ENCODE measurements at regions not wholly inside any gene's neighbourhood (a gene's known extent, or its start where the extent isn't known, plus 50 kb on each side); places are given as distances from the start of the nearest gene placed in this dataset.
A peak's percentile ranks its signal among the peaks of the same experiment; 100 is the strongest.

DNA sequence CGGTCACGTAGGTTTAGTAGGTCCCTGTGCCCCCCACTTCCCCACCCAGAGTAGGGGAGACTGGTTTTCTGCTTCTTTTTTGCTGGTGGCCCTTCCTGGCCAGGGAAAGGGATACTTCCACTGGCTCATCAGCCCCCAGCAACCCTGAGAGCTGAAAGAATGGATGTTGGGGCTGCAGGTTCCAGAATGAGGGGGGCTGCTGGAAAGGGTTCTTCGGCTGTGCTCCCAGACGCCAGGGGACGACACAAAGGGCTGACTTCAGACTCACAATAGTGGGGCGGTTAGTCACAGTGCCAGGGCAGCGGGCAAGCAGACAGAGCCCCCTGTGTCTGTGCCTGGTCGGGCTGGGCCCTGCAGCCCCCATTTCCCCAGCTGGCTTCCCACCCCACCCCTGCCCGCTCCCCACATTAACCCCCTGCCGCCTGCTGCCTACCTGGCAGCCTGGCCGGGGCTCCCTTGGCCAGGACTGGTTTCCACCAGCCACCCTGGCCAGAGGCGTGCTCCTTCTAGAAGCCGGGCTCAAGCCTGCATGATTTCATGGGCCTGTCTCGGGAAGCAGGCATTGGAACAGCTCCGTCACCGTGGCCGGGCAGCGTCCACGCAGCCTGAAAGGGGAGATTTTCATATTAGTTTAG is 79.1 kb upstream of the WNT7B start:
- Histone ChIP-seq H3K27me3 (ENCODE audit: control insufficient read depth, insufficient read depth, low read length, poor library complexity, severe bottlenecking) (peaks cover 25% of the 10 kb centered on the region), H3K36me3 (ENCODE audit: control insufficient read depth, insufficient read depth, low read length) (no peaks in the 10 kb centered on the region), H3K9me3 (ENCODE audit: control insufficient read depth, low read length) (no peaks in the 10 kb centered on the region), H3K4me1 (ENCODE audit: control insufficient read depth, insufficient read depth, low read length) (no peaks in the 10 kb centered on the region), H3K27ac (ENCODE audit: low read depth, low read length) (no peak overlapping the region), H3K9ac (ENCODE audit: extremely low read depth, low read length, poor library complexity, severe bottlenecking) (no peak overlapping the region), H3K4me3 (ENCODE audit: low read length) (no peak overlapping the region)
- TF ChIP-seq CTCF (conservative IDR thresholded peaks at IDR 0.05), result no peak
- Mint-ChIP-seq H3K36me3 (ENCODE audit: low read depth) (no peaks in the 10 kb centered on the region), H3K4me3 (no peak overlapping the region), H3K27me3 (ENCODE audit: insufficient read depth) (peaks cover 12% of the 10 kb centered on the region), H3K9me3 (no peaks in the 10 kb centered on the region), H3K27ac (no peak overlapping the region), H3K4me1 (peaks cover 7% of the 10 kb centered on the region)
- peak; percentile 38 for DNase-seq
- WGBS, 2 experiments (ENCODE audit: insufficient coverage in 1 of 2, insufficient read length in 1 of 2), result 93% methylated on average over 8 to 19 of the region's 19 CpGs

GRCh38 chr22:46056546-46057245 is 79.7 kb upstream of the WNT7B start:
- Mint-ChIP-seq H3K4me1 (peaks cover 7% of the 10 kb centered on the region), H3K4me3 (no peak overlapping the region), H3K27me3 (ENCODE audit: insufficient read depth) (peaks cover 12% of the 10 kb centered on the region), H3K36me3 (ENCODE audit: low read depth) (no peaks in the 10 kb centered on the region), H3K9me3 (no peaks in the 10 kb centered on the region), H3K27ac (no peak overlapping the region)
- WGBS, 2 experiments (ENCODE audit: insufficient coverage in 1 of 2, insufficient read length in 1 of 2), result 95 to 97% methylated on average over 9 of the region's 9 CpGs
- Histone ChIP-seq H3K36me3 (ENCODE audit: control insufficient read depth, insufficient read depth, low read length) (no peaks in the 10 kb centered on the region), H3K9ac (ENCODE audit: extremely low read depth, low read length, poor library complexity, severe bottlenecking) (no peak overlapping the region), H3K4me1 (ENCODE audit: control insufficient read depth, insufficient read depth, low read length) (no peaks in the 10 kb centered on the region), H3K27ac (ENCODE audit: low read depth, low read length) (no peak overlapping the region), H3K4me3 (ENCODE audit: low read length) (no peak overlapping the region), H3K27me3 (ENCODE audit: control insufficient read depth, insufficient read depth, low read length, poor library complexity, severe bottlenecking) (peaks cover 28% of the 10 kb centered on the region), H3K9me3 (ENCODE audit: control insufficient read depth, low read length) (no peaks in the 10 kb centered on the region)
- no peak for TF ChIP-seq CTCF (conservative IDR thresholded peaks at IDR 0.05)
- DNase-seq, result no peak

DNA sequence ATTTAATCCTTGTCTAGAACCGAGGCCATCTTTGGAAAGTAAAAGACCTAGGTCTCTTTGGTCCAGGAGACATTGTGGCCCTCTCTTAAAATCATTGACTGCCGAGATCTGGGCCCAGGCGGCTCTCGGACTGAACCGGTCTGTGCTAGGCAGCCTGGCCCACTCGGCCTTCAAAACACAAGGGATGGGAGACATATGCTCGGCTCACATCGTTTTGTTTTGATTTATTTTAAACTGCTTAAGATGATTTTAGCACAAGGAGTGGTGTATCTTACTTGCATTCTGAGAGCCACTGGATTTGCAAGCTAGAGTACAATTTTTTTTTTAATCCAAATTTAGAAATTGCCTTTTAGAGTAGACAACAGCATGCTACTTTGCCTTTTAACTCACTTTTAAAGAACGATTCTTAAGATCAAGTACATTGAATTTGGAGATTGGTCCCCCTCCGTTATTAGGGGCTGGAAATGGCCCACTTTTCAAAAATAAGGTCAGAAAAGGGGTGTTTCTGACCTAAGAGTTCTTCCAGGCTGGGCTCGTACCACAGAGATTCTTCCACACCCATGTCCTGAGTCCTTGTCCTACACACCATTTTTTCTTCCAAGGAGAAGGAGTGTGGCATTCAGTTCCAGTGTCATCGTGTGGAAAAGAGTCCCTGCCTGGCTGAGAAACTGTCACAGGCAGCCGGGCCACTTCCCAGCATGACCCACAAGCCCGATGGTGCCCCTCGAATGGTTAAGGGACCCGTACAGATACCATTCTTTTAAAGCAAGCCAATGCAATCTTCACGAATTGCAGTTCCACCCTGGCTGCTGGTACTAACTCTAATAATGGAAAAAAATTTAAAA is 80.5 kb upstream of the WNT7B start:
- H3K27me3 Mint-ChIP-seq (ENCODE audit: insufficient read depth), result peaks cover 17% of the 10 kb centered on the region
- Histone ChIP-seq H3K36me3 (ENCODE audit: control insufficient read depth, insufficient read depth, low read length) (no peaks in the 10 kb centered on the region), H3K27me3 (ENCODE audit: control insufficient read depth, insufficient read depth, low read length, poor library complexity, severe bottlenecking) (peaks cover 35% of the 10 kb centered on the region), H3K9ac (ENCODE audit: extremely low read depth, low read length, poor library complexity, severe bottlenecking) (no peak overlapping the region), H3K4me3 (ENCODE audit: low read length) (no peak overlapping the region), H3K9me3 (ENCODE audit: control insufficient read depth, low read length) (no peaks in the 10 kb centered on the region), H3K4me1 (ENCODE audit: control insufficient read depth, insufficient read depth, low read length) (no peaks in the 10 kb centered on the region), H3K27ac (ENCODE audit: low read depth, low read length) (no peak overlapping the region)
- 88 to 92% methylated on average over 16 to 17 of the region's 17 CpGs for WGBS, 2 experiments (ENCODE audit: insufficient coverage in 1 of 2, insufficient read length in 1 of 2)
- no peak overlapping the region for H3K27ac Mint-ChIP-seq
- H3K9me3 Mint-ChIP-seq, result no peaks in the 10 kb centered on the region
- H3K4me1 Mint-ChIP-seq, result peaks cover 9% of the 10 kb centered on the region
- TF ChIP-seq CTCF (conservative IDR thresholded peaks at IDR 0.05), result no peak
- H3K4me3 Mint-ChIP-seq, result no peak overlapping the region
- peak; percentile 21 for DNase-seq
- H3K36me3 Mint-ChIP-seq (ENCODE audit: low read depth), result no peaks in the 10 kb centered on the region

Measured in endodermal cell (in vitro differentiated cells).